MM.1S (cell line): ENCODE measurements at regions not wholly inside any gene's neighbourhood (a gene's known extent, or its start where the extent isn't known, plus 50 kb on each side); places are given as distances from the start of the nearest gene placed in this dataset.

Experiments
- DNase-seq: peaks from one replicate; pipeline ENCODE4 v3.0.0-alpha.2; 2015
- H2AFZ ChIP-seq: fragments of 300-600 bp; sonication (generic); 2 replicates; pipeline ENCODE4 v1.6.0; 2016; ENCODE audit warnings: antibody characterized with exemption, low read length
- H3F3A ChIP-seq: fragments of 300-600 bp; sonication (generic); 2 replicates; pipeline ENCODE4 v1.6.1; 2016; ENCODE audit warnings: mild to moderate bottlenecking, antibody characterized with exemption, low read length, moderate library complexity, mixed read lengths; ENCODE audit not compliant: insufficient read depth
- H3K27ac ChIP-seq: fragments of 300-600 bp; sonication (generic); 2 replicates; pipeline ENCODE4 v1.5.1; 2016; ENCODE audit warnings: mild to moderate bottlenecking, low read length
- H3K27me3 ChIP-seq: fragments of 300-600 bp; sonication (generic); replicated peaks from 2 replicates; pipeline ENCODE4 v1.6.0; 2016; ENCODE audit warnings: low read length; ENCODE audit not compliant: insufficient read depth
- H3K36me3 ChIP-seq: fragments of 300-600 bp; sonication (generic); replicated peaks from 2 replicates; pipeline ENCODE4 v1.6.1; 2016; ENCODE audit warnings: mild to moderate bottlenecking, low read length, mixed read lengths; ENCODE audit not compliant: insufficient read depth
- H3K4me1 ChIP-seq: fragments of 300-600 bp; sonication (generic); 2 replicates; pipeline ENCODE4 v1.6.1; 2016; ENCODE audit warnings: low read length, mixed read lengths
- H3K4me2 ChIP-seq: fragments of 300-600 bp; sonication (generic); 2 replicates; pipeline ENCODE4 v1.6.0; 2016; ENCODE audit warnings: low read depth, low read length
- H3K4me3 ChIP-seq: fragments of 300-600 bp; sonication (generic); 2 replicates; pipeline ENCODE4 v1.5.1; 2016; ENCODE audit warnings: low read length, mixed read lengths
- H3K79me2 ChIP-seq: fragments of 300-600 bp; sonication (generic); 2 replicates; pipeline ENCODE4 v1.6.1; 2016; ENCODE audit warnings: mixed run types, low read length, mixed read lengths
- H3K9ac ChIP-seq: fragments of 300-600 bp; sonication (generic); 2 replicates; pipeline ENCODE4 v1.6.1; 2016; ENCODE audit warnings: low read length, mixed read lengths
- H3K9me2 ChIP-seq: fragments of 300-600 bp; sonication (generic); replicated peaks from 2 replicates; pipeline ENCODE4 v1.6.1; 2016; ENCODE audit warnings: mild to moderate bottlenecking, low read length, mixed read lengths; ENCODE audit not compliant: insufficient read depth
- H3K9me3 ChIP-seq: fragments of 300-600 bp; sonication (generic); replicated peaks from 2 replicates; pipeline ENCODE4 v1.6.1; 2016; ENCODE audit warnings: mild to moderate bottlenecking, low read length, mixed read lengths; ENCODE audit not compliant: insufficient read depth
- H4K20me1 ChIP-seq: fragments of 300-600 bp; sonication (generic); 2 replicates; pipeline ENCODE4 v1.6.1; 2016; ENCODE audit warnings: mild to moderate bottlenecking, low read length, moderate library complexity, mixed read lengths; ENCODE audit not compliant: insufficient read depth
- EZH2 ChIP-seq: fragments of 300-600 bp; sonication (generic); optimal IDR thresholded peaks from 2 replicates; pipeline ENCODE3; 2017; ENCODE audit warnings: low read depth, mild to moderate bottlenecking, antibody characterized with exemption, low read length, mixed read lengths
- EZH2phosphoT487 ChIP-seq: fragments of 300-600 bp; sonication (generic); IDR thresholded peaks from 2 replicates; pipeline ENCODE4 v1.6.1; 2018; ENCODE audit warnings: antibody characterized with exemption, low read length
- TF ChIP-seq, protein P1 (sequence below): fragments of 300-600 bp; sonication (generic); IDR thresholded peaks from 2 replicates; pipeline ENCODE4 v1.5.1; 2016; ENCODE audit warnings: antibody characterized with exemption, low read length, mixed read lengths

GRCh38 chr6:56745971-56746370, 103.3 kb upstream of the DST start:
- no peaks in the 10 kb centered on the region for H3K9me2 ChIP-seq
- no peaks in the 10 kb centered on the region for H3K9me3 ChIP-seq
- no peak overlapping the region for H3K4me3 ChIP-seq
- no peaks in the 10 kb centered on the region for H3K36me3 ChIP-seq
- no peaks in the 10 kb centered on the region for H3F3A ChIP-seq
- H2AFZ ChIP-seq: no peak overlapping the region
- no peak overlapping the region for H3K9ac ChIP-seq
- no peak overlapping the region for H3K4me2 ChIP-seq
- peaks cover 4% of the 10 kb centered on the region; the same call in 1 of the 2 replicates for H4K20me1 ChIP-seq
- TF ChIP-seq EZH2: no peak
- H3K27me3 ChIP-seq: no peaks in the 10 kb centered on the region
- DNase-seq: no peak
- H3K79me2 ChIP-seq: peaks cover 63% of the 10 kb centered on the region
- H3K27ac ChIP-seq: no peak overlapping the region
- H3K4me1 ChIP-seq: no peaks in the 10 kb centered on the region

- Histone ChIP-seq H3K9me3 (no peaks in the 10 kb centered on the region), H3K9ac (no peak overlapping the region), H3K4me1 (no peaks in the 10 kb centered on the region), H3K27ac (no peak overlapping the region), H3K9me2 (no peaks in the 10 kb centered on the region), H3K27me3 (no peaks in the 10 kb centered on the region), H2AFZ (no peak overlapping the region), H3K79me2 (peaks cover 66% of the 10 kb centered on the region), H3F3A (no peaks in the 10 kb centered on the region), H4K20me1 (peaks cover 4% of the 10 kb centered on the region; the same call in 1 of the 2 replicates), H3K36me3 (no peaks in the 10 kb centered on the region), H3K4me2 (no peak overlapping the region), H3K4me3 (no peak overlapping the region)
- TF ChIP-seq EZH2phosphoT487 (no peak), EZH2 (no peak)
- TF ChIP-seq, protein P1, sequence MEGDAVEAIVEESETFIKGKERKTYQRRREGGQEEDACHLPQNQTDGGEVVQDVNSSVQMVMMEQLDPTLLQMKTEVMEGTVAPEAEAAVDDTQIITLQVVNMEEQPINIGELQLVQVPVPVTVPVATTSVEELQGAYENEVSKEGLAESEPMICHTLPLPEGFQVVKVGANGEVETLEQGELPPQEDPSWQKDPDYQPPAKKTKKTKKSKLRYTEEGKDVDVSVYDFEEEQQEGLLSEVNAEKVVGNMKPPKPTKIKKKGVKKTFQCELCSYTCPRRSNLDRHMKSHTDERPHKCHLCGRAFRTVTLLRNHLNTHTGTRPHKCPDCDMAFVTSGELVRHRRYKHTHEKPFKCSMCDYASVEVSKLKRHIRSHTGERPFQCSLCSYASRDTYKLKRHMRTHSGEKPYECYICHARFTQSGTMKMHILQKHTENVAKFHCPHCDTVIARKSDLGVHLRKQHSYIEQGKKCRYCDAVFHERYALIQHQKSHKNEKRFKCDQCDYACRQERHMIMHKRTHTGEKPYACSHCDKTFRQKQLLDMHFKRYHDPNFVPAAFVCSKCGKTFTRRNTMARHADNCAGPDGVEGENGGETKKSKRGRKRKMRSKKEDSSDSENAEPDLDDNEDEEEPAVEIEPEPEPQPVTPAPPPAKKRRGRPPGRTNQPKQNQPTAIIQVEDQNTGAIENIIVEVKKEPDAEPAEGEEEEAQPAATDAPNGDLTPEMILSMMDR: no peak
- DNase-seq: no peak
These were observed 102.4 kb upstream of the DST start for GRCh38 chr6:56745081-56745480.

- peaks cover 66% of the 10 kb centered on the region for H3K79me2 ChIP-seq
- H3F3A ChIP-seq: no peaks in the 10 kb centered on the region
- H3K27me3 ChIP-seq: no peaks in the 10 kb centered on the region
- peaks cover 4% of the 10 kb centered on the region; the same call in 1 of the 2 replicates for H4K20me1 ChIP-seq
- H3K4me2 ChIP-seq: no peak overlapping the region
- H3K9me3 ChIP-seq: no peaks in the 10 kb centered on the region
- no peaks in the 10 kb centered on the region for H3K36me3 ChIP-seq
- no peak overlapping the region for H3K9ac ChIP-seq
- no peak overlapping the region for H3K4me3 ChIP-seq
- H3K27ac ChIP-seq: no peak overlapping the region
- no peak for DNase-seq
- TF ChIP-seq, protein P1: no peak
- TF ChIP-seq EZH2 (no peak), EZH2phosphoT487 (no peak)
- H3K4me1 ChIP-seq: no peaks in the 10 kb centered on the region
- H2AFZ ChIP-seq: no peak overlapping the region
- no peaks in the 10 kb centered on the region for H3K9me2 ChIP-seq
These were observed 101.8 kb upstream of the DST start for GRCh38 chr6:56744528-56744927.

DNA sequence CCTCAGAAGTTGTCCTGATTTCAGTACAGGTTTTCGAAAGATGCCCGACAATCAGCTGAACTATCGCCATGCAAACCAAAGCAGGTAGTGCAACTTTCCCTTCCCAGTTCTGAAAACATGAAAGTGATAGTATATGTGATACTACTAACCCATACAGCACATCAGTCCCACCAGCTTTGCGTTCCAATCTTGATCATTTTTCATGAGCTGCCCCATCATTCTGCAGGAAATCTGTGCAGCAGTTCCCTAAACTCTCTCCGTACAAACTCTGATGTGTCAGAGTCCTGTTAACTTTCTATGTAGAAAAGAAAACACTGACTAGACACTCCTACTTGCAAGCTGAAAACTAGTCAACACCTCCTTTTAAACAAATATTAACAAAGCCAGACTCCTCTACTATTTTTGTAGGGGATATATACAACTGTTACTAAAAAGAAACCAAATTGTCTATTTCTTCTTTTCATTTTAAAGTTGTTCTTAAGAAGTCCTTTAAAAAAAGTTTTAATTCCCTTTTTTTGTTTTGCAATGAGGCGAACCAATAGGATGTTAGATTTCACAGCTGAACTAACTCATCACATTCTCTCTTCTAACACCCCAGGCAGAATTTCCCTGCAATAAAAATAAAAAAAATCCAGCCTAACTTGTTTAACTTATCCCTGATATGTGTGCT, 99.6 kb upstream of the DST start:
- Histone ChIP-seq H3K36me3 (no peaks in the 10 kb centered on the region), H4K20me1 (peaks cover 4% of the 10 kb centered on the region; the same call in 1 of the 2 replicates), H3K4me1 (no peaks in the 10 kb centered on the region), H3K27me3 (no peaks in the 10 kb centered on the region), H3K27ac (no peak overlapping the region), H3K9ac (no peak overlapping the region), H3F3A (no peaks in the 10 kb centered on the region), H3K9me2 (no peaks in the 10 kb centered on the region), H3K4me2 (no peak overlapping the region), H3K9me3 (no peaks in the 10 kb centered on the region), H3K79me2 (peaks cover 66% of the 10 kb centered on the region), H3K4me3 (no peak overlapping the region), H2AFZ (no peak overlapping the region)
- no peak for TF ChIP-seq EZH2
- TF ChIP-seq, protein P1: no peak
- TF ChIP-seq EZH2phosphoT487: no peak
- DNase-seq: no peak
